Peyer's patch (tissue), 4 donors: ENCODE measurements at regions not wholly inside any gene's neighbourhood (a gene's known extent, or its start where the extent isn't known, plus 50 kb on each side); places are given as distances from the start of the nearest gene placed in this dataset.

Source experiments
- DNase-seq, 3 donors: peaks; one replicate each; pipeline ENCODE4 v3.0.0-alpha.2; 2017 to 2019
- H3K27ac ChIP-seq, 4 donors: fragments of 200-600 bp; sonication (generic); one replicate each; pipeline ENCODE4 v1.5.1; 2016 to 2019
- H3K27me3 ChIP-seq, 2 donors: fragments of 200-600 bp; sonication (generic); one replicate each; pipeline ENCODE4 v1.5.1; 2019
- H3K36me3 ChIP-seq, 3 donors: fragments of 200-600 bp; sonication (generic); one replicate each; pipeline ENCODE4 v1.5.1; 2016 to 2019
- H3K4me1 ChIP-seq, 4 donors: fragments of 200-600 bp; sonication (generic); one replicate each; pipeline ENCODE4 v1.5.1; 2016 to 2019
- H3K4me3 ChIP-seq, 4 donors: fragments of 200-600 bp; sonication (generic); 1 replicate in 3 of 4; 2 replicates in 1 of 4; pipeline ENCODE4 v1.5.1; 2016 to 2019; ENCODE audit warnings: mild to moderate bottlenecking in 1 of 4
- H3K9me3 ChIP-seq, 4 donors: fragments of 200-600 bp; sonication (generic); one replicate each; pipeline ENCODE4 v1.5.1; 2016 to 2019; ENCODE audit warnings: mild to moderate bottlenecking in 1 of 4
- POLR2A ChIP-seq, 2 donors: fragments of 450-650 bp; IDR thresholded peaks; one replicate each; pipeline ENCODE4 v1.5.1; 2017; ENCODE audit warnings: antibody characterized with exemption in 2 of 2, mild to moderate bottlenecking in 2 of 2, moderate library complexity in 2 of 2
- TF ChIP-seq, protein P1 (sequence below), 6 experiments: fragments of 450-650 bp in 4 of 6; fragments of 200-600 bp in 2 of 6; sonication (generic) in 1 of 6; IDR thresholded peaks; one replicate each; pipeline ENCODE4 v1.5.1; 2017 to 2019; ENCODE audit warnings: antibody characterized with exemption in 6 of 6, mild to moderate bottlenecking in 3 of 6, moderate library complexity in 1 of 6

DNA sequence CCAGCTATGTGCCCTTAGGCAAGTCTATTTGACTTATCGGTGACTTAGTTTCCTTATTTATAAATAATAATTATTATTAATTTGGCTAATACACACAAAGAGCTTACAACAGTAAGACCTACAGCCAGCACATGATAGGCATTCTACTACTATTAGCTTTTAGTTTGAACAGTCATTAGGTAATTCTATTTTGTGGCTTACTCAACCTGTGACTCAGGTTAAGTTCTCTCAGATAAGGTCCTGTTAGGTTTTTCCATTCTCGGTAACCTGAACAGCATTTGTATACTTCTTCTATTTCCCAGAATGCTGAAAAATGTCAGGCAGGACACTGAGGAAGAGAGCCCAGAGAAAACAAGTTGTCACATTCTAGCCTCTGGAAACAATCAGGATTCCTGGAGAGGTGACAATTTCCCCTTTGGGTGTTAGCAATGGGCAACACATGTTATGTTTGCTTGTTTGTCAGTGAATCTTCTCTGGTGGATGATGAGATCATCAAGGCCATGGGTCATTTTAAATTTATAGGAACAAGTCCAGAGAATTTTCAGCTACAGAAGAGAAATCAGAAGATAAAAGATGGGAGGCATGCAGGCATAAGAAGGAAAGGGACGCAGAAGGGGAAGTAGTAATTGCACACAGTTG, 2144.7 kb downstream of the PCDH7 start:
- H3K36me3 ChIP-seq, result no peaks in the 10 kb centered on the region
- no peak overlapping the region for H3K27ac ChIP-seq
- no peak overlapping the region for H3K4me3 ChIP-seq
- no peak for TF ChIP-seq POLR2A (IDR thresholded peaks at IDR 0.05)
- DNase-seq, result no peak
- no peaks in the 10 kb centered on the region for H3K9me3 ChIP-seq
- H3K4me1 ChIP-seq, result no peaks in the 10 kb centered on the region
- H3K27me3 ChIP-seq, result no peaks in the 10 kb centered on the region

DNA sequence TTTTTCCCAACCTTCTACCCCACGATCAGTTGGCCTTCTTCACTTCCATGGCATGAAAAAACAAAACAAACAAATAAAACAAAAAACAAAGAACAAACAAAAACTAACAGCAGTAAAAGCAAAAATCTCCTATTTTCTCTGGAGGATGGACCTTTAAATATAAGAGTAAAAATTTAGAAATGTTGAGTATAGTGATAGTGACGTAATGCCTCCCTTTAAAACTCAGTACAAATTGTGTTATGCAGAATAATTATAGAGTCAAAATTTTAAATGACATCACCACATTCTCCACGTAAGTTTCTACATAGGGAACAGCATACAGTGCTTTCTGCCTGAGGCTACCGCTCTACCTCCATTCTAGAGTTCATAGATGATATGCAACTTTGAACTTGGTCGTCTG, 2156.4 kb downstream of the PCDH7 start:
- Histone ChIP-seq H3K27me3 (no peaks in the 10 kb centered on the region), H3K9me3 (no peaks in the 10 kb centered on the region), H3K36me3 (no peaks in the 10 kb centered on the region), H3K4me1 (no peaks in the 10 kb centered on the region), H3K27ac (no peak overlapping the region), H3K4me3 (no peak overlapping the region)
- TF ChIP-seq, protein P1, sequence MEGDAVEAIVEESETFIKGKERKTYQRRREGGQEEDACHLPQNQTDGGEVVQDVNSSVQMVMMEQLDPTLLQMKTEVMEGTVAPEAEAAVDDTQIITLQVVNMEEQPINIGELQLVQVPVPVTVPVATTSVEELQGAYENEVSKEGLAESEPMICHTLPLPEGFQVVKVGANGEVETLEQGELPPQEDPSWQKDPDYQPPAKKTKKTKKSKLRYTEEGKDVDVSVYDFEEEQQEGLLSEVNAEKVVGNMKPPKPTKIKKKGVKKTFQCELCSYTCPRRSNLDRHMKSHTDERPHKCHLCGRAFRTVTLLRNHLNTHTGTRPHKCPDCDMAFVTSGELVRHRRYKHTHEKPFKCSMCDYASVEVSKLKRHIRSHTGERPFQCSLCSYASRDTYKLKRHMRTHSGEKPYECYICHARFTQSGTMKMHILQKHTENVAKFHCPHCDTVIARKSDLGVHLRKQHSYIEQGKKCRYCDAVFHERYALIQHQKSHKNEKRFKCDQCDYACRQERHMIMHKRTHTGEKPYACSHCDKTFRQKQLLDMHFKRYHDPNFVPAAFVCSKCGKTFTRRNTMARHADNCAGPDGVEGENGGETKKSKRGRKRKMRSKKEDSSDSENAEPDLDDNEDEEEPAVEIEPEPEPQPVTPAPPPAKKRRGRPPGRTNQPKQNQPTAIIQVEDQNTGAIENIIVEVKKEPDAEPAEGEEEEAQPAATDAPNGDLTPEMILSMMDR (IDR thresholded peaks at IDR 0.05), result no peak
- no peak for TF ChIP-seq POLR2A (IDR thresholded peaks at IDR 0.05)
- DNase-seq, result no peak

DNA sequence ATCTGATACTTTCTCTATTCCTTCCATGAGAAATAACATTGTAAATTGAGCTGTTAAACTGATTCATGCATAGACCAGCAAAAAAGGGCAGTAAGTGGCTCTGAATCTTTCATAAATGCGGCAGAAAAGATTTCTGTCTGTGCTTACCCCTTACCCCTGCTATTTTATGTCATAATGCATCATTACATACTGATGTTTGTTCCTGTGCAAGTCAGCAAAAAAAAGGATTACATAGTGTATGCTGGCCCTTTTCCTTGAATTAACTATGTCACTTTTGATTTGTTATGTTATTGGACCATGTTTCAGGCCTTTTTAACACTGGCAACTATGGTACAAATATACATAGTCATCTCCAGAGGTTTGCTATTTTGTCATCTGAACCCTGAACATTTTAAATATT, 2159.7 kb downstream of the PCDH7 start:
- Histone ChIP-seq H3K27ac (no peak overlapping the region), H3K9me3 (no peaks in the 10 kb centered on the region), H3K4me1 (no peaks in the 10 kb centered on the region), H3K27me3 (no peaks in the 10 kb centered on the region), H3K36me3 (no peaks in the 10 kb centered on the region), H3K4me3 (no peak overlapping the region)
- no peak for TF ChIP-seq POLR2A (IDR thresholded peaks at IDR 0.05)
- TF ChIP-seq, protein P1 (IDR thresholded peaks at IDR 0.05), result no peak
- DNase-seq, result no peak

DNA sequence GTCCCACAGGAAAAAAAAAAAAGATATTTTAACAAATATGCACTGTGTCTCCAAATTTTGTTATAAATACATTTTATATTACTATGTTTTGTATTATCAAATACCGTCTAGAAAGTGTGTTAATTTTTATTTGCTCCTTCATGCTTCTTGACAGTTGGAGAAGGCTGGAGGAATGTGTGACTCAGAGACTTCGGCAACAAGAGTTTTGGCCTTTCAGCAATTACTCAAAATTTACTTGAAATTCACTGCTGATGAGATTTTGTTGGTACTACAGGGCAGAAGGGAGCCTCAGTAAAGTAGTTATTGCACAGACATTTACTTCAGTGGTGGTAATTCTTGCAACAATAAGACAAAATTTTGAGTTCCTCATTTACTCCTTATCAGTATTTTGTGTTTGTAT, 2164.0 kb downstream of the PCDH7 start:
- no peak overlapping the region for H3K4me3 ChIP-seq
- TF ChIP-seq POLR2A (IDR thresholded peaks at IDR 0.05), result no peak
- TF ChIP-seq, protein P1 (IDR thresholded peaks at IDR 0.05), result no peak

DNA sequence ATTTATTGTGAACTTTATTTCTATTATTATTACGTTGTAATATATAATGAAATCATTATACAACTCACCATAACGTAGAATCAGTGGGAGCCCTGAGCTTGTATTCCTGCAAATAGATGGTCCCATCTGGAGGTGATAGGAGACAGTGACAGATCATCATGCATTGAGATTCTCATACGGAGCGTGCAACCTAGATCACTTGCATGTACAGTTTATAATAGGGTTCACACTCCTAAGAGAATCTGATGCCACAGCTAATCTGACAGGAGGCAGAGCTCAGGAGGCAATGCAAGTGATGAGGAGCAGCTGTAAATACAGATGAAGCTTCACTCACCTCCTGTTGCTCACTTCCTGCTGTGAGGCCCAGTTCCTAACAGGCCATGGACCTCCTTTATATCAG, 2170.2 kb downstream of the PCDH7 start:
- TF ChIP-seq, protein P1 (IDR thresholded peaks at IDR 0.05), result no peak
- no peak for TF ChIP-seq POLR2A (IDR thresholded peaks at IDR 0.05)
- no peaks in the 10 kb centered on the region for H3K4me1 ChIP-seq
- H3K27me3 ChIP-seq, result no peaks in the 10 kb centered on the region
- DNase-seq, result no peak
- H3K4me3 ChIP-seq, result no peak overlapping the region
- H3K36me3 ChIP-seq, result no peaks in the 10 kb centered on the region
- H3K9me3 ChIP-seq, result no peaks in the 10 kb centered on the region
- no peak overlapping the region for H3K27ac ChIP-seq

More for the DNA sequence above, 2164.0 kb downstream of the PCDH7 start:
- Histone ChIP-seq H3K4me1 (no peaks in the 10 kb centered on the region), H3K36me3 (no peaks in the 10 kb centered on the region), H3K27me3 (no peaks in the 10 kb centered on the region), H3K27ac (no peak overlapping the region), H3K9me3 (no peaks in the 10 kb centered on the region)
- DNase-seq, result no peak

DNA sequence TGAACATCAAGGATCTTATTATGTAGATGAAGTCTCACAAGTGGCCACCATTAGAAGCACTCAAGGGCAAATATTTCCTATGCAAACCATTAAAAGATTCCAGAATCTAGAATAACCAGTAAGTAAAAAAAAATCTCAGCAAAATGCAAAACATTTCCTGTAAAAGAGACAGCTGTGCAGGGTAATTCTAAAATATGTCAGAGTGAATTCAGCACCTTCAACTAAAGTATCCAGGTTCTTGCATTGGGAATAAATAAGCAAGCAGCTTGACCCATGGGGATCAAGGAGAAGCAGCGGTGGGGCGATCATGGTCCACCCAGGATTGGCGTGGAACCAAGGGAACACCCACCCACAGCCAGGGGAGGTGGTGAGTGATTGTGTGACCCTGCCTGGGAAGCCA, 2188.9 kb downstream of the PCDH7 start:
- no peaks in the 10 kb centered on the region for H3K27me3 ChIP-seq
- H3K4me3 ChIP-seq, result no peak overlapping the region
- no peak for DNase-seq
- H3K36me3 ChIP-seq, result no peaks in the 10 kb centered on the region
- H3K27ac ChIP-seq, result no peak overlapping the region
- H3K4me1 ChIP-seq, result no peaks in the 10 kb centered on the region
- H3K9me3 ChIP-seq, result no peaks in the 10 kb centered on the region
- TF ChIP-seq, protein P1 (IDR thresholded peaks at IDR 0.05), result no peak
- TF ChIP-seq POLR2A (IDR thresholded peaks at IDR 0.05), result no peak
